Left cardiac atrium (tissue), 4 donors: ENCODE measurements at regions not wholly inside any gene's neighbourhood (a gene's known extent, or its start where the extent isn't known, plus 50 kb on each side); places are given as distances from the start of the nearest gene placed in this dataset.

Source experiments
- ATAC-seq, 2 donors: fragments of 200-7000 bp; cut with Tn5 transposase; one replicate each; pipeline ENCODE4 v1.9.1; 2020; ENCODE audit warnings: mild to moderate bottlenecking in 2 of 2, moderate library complexity in 2 of 2
- DNase-seq: peaks from one replicate; pipeline ENCODE4 v3.0.0-alpha.2; 2020
- intact Hi-C, 2 donors: fragments of 100-400 bp; cut with DNase I; formaldehyde crosslinking; loops; one replicate each; pipeline versions ENCODE4 v1.14.1 to v1.15.1; 2022 to 2023
- donor health status: DM: no; HTN: yes; CAD: no.
- donor health status: DM: no; HTN: yes; CAD: no; lungs with severe emphysema.
- donor health status: DM: yes; HTN: yes; CAD: no.
- donor health status: Dilated cardiomyopathy.

DNA sequence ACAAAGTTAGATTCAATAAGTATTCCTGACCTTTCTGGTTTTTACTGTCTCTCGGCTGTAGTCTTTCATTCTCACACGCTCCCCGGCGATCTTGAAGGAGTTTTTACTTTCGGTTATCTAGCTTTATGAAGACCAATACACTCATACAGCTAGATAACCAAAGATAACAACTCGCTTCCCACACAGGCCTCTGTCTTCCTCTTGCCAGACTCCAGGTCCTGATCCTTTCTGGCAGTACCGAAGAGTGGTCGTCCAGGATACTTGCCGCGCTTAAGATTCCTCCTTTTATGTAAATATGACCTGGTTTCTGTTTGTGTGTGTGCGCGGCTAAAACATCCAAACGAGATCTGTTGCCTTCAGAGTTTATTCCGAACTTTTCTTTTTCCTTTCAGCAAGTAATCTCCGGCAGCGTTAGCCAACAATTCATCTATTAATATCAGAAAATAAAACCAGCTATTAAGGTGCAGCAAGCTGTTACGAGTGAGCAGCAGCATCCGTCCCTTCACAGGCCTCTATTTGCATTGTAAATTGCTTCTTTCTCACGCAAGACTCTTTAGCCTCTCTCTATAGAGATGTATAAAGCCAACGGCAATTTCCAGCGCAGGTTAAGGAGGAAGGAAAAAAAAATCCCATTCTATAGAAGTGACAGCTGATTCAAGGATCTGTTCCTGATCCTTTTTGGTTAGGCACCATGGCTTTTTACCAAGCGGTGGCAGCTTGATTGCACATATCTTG is 216.1 kb downstream of the MEF2C start:
- intact Hi-C loops = no loop called here
- ATAC-seq (no peak), DNase-seq (no peak)

GRCh38 chr5:88665750-88666215 is 217.2 kb downstream of the MEF2C start:
- intact Hi-C loops = no loop called here
- DNase-seq = no peak
- no peak for ATAC-seq

GRCh38 chr5:88664645-88665044 is 218.3 kb downstream of the MEF2C start:
- ATAC-seq (no peak), DNase-seq (no peak)
- intact Hi-C loops = no loop called here

DNA sequence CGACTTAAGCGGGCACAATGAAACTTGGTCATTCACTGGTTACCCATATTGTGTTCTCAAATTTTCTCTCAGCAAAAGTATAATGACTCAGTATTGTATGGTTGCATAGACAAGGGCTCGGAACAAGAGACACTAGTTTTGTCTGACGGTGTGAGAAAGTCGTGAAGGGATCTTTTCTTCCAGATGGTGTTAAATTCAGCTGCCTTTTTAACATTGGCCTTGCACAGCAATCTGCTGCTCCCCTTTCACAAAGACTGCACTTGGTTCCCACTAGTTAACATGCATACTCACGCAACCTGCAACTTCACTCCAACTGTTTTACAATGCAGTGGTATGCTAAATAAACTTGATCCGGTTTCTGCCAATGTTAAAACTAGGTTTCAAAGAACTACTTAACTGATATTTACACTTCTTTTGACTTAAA is 219.2 kb downstream of the MEF2C start:
- intact Hi-C loops = no loop called here
- no peak for DNase-seq
- no peak for ATAC-seq

DNA sequence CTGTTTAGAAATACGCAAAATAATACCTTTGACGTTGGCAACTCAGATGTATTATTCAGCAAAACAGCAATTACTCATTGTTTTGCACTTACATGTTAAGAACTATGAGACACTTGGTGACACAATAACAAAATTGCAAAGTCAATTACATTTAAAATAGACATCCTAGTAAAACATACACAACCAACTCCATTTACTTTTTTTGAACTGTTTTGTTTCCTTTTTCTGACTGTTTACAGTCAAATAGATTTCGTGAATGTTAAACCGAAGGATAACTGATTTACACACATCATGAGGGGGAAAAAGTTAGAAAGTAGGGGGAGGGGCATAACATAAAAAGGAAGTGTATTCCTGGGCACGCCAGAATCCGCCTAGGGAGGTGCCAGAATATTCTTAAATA is 220.1 kb downstream of the MEF2C start:
- intact Hi-C loops = no loop called here
- ATAC-seq (no peak), DNase-seq (no peak)

DNA sequence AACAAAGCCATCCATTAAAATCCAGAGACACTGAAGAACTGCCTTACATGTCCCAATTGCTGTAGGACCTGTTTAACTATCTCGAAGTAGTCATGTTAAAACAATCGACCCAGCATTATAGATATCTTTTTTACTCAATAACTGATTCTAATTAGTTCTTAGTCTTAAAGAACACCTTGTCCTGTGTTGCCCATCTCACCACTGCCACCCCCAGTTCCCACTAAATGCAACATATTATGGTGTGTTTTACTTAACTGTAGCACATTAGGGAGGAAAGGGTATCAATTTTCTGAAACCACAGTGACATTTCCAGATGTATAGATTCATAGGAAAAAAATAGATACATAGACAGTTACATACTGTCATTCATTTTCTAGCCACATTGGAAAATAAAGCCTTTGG is 221.2 kb downstream of the MEF2C start:
- DNase-seq (no peak), ATAC-seq (no peak)
- intact Hi-C loops = no loop called here

- peak; percentile 80 to 89 for ATAC-seq
- intact Hi-C loops = no loop called here
- DNase-seq = peak; percentile 53
Measured at GRCh38 chr5:88660947-88661805, 221.8 kb downstream of the MEF2C start.

GRCh38 chr5:88660264-88660946 is 222.6 kb downstream of the MEF2C start:
- no peak for DNase-seq
- intact Hi-C loops = no loop called here
- ATAC-seq = peak; percentile 8 to 27

DNA sequence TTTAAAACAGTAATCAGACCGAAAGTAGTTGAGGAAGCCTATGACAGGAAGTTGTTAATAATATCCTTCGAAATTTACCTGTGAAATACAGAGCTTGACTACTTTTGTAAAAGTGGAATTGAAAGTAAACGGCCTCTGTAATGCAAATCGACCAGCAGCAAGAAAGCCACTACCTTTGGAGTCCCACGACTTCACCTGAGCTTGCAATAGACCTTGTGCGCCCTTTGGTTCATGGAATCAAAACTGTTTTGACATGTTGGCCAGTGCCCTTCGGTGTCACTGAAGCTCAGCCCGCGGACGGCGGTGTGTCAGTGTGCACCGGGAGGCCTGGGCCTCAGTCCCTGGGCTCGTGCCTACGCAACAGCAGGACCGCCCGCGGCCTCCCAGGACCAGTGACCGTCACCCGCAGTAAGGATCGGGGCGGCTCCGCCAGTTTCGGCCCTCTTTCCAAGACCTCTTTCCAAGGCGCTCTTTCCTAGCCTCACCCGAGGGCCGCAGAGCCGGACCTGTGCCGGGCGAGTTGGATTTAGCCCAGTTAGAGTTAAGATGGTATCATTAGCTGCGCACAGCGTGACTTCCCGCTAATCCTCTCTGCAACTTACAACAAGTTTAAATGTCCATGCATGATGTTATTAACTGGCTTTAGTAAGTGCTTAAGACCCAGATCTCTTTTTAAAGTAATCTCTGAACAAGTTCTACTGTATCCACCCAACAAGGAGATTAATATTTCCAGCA is 223.3 kb downstream of the MEF2C start:
- DNase-seq (no peak), ATAC-seq (no peak)
- intact Hi-C loops = no loop called here

DNA sequence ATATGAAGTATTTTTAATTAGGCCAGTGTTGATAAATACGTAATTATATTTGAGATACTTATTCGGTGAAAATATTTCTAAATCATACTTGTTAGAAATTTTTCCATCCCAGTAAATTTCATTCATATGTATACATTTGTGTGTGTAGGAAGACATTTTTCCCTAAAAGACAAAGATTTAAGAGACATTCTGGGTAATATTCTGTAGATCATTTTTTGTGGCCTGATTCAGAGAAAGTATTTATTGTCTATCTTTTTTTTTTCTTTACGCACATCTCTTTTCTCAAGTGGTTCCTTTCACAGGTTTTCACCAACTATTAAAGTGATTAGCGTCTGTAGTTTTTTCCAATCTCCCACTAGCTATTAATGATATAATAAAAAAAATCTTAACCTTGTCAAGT is 224.1 kb downstream of the MEF2C start:
- intact Hi-C loops = no loop called here
- ATAC-seq = no peak
- no peak for DNase-seq

DNA sequence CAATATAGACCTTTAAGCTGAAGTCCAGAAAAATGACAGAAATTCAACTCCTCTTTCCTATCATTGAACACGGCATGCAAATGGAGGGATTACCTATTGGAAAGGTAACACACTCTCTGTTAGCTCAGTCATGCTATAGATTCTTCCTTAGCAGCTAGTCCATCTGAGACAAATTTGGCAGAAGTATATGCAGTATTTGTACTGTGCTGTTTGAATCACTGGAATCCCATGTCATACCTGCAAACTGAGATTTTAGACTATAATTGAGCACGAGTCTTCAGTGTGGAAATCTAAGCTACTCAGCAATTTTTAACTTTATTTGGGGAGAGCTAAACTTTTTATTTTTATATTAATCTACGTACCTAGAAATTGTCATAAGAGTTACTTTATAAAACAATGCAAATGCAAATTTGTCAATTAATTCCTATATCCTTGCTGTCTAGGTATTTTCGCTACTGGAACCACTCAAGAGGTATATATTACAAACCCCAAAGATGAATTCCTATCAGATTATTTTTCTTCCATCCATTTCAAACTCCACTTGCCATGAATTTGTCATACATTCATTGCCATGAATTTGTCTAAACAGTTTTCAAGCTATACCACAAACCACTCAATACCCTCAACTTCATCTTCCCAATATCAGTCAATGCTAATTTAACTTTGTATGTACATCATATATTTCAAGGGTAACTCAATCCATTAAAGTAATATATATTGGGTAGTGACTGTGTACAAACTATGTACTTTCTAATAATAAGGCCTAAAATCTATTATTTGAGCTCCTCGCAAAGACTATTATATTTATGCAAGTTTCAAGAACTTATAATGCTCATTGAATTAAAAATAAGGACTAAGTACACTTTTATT is 224.8 kb downstream of the MEF2C start:
- ATAC-seq (no peak), DNase-seq (no peak)
- intact Hi-C loops = no loop called here

DNA sequence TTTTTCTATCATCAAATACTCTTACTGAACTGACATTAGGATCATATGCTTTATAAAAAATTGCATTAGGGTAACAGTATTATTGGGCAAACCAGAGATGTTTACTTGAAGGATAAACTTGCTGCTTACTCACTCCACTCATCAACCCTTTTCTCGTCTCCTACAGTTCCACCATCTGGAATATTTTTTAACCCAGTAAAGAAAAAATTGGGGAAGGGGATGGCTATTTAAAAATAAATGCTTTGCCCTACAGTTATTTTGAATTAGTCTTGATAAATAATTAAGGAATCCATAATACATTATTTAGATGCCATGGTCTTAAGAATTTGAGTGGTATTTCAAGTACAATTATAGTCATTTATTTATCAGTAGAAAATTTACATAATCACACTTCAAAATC is 225.8 kb downstream of the MEF2C start:
- no peak for ATAC-seq
- intact Hi-C loops = no loop called here
- no peak for DNase-seq

GRCh38 chr5:88656221-88656950 is 226.6 kb downstream of the MEF2C start:
- no peak for ATAC-seq
- intact Hi-C loops = no loop called here
- DNase-seq = no peak

DNA sequence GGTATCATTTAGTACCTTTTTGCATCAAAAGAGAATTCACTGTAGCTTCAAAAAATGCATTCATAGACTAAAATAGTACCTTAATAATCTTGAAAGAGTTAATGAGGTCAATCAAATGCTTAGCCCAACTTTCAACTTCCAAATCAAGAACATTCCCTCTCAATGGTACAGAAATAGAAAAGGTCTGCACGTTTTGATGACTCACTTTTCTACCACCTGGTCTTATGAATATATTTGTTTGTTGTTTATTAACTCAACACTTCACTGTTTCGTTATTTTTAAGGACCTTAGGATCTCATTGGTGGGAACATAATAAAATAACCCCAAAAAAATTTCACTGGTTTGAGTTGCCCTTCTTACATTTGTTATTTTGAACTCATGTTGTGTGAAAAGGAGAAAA is 229.5 kb downstream of the MEF2C start:
- ATAC-seq (no peak), DNase-seq (no peak)
- intact Hi-C loops = no loop called here

- intact Hi-C loops = no loop called here
Measured at GRCh38 chr5:88647901-88648300, 235.1 kb downstream of the MEF2C start.

GRCh38 chr5:88646866-88647265 is 236.1 kb downstream of the MEF2C start:
- DNase-seq (no peak), ATAC-seq (no peak)
- intact Hi-C loops = no loop called here

More at GRCh38 chr5:88647901-88648300, 235.1 kb downstream of the MEF2C start:
- DNase-seq (no peak), ATAC-seq (no peak)

GRCh38 chr5:88644676-88645075 is 238.3 kb downstream of the MEF2C start:
- no peak for ATAC-seq
- intact Hi-C loops = no loop called here

DNA sequence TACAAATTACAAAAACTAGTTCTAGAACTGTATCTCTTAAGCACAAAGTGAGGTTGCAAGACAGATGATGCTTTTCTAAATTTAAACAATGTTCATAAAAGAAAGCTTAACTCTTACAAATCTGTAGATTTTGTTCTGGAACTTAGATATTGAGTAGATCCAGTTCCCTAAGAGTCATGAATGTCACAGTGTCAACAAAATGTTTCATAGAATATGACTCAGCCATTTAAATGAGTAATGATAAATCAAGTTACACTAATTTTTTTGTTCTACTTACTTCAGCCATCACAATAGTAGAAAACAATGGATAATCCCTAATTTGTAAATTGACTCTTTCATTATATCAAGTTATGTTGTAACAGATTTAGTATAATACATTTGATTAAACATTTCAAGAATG is 239.7 kb downstream of the MEF2C start:
- no peak for ATAC-seq
- intact Hi-C loops = no loop called here
- DNase-seq = no peak

More at GRCh38 chr5:88644676-88645075, 238.3 kb downstream of the MEF2C start:
- DNase-seq = no peak
